Osteocyte (in vitro differentiated cells): ENCODE measurements at regions not wholly inside any gene's neighbourhood (a gene's known extent, or its start where the extent isn't known, plus 50 kb on each side); places are given as distances from the start of the nearest gene placed in this dataset.

Source experiments
- DNase-seq: peaks from one replicate; pipeline ENCODE4 v3.0.0; 2021; ENCODE audit warnings: mixed read lengths; ENCODE audit not compliant: unreplicated experiment; ENCODE audit errors: extremely low spot score
- H3K27ac Mint-ChIP-seq: one replicate; pipeline ENCODE4 v1.8.0; 2021; ENCODE audit warnings: mild to moderate bottlenecking, mixed read lengths; ENCODE audit not compliant: unreplicated experiment
- H3K27me3 Mint-ChIP-seq: one replicate; pipeline ENCODE4 v1.8.0; 2021; ENCODE audit warnings: mixed read lengths; ENCODE audit not compliant: unreplicated experiment
- H3K36me3 Mint-ChIP-seq: one replicate; pipeline ENCODE4 v1.8.0; 2021; ENCODE audit warnings: mixed read lengths; ENCODE audit not compliant: unreplicated experiment
- H3K4me1 Mint-ChIP-seq: one replicate; pipeline ENCODE4 v1.8.0; 2021; ENCODE audit warnings: mixed read lengths; ENCODE audit not compliant: unreplicated experiment
- H3K4me3 Mint-ChIP-seq: one replicate; pipeline ENCODE4 v1.8.0; 2021; ENCODE audit warnings: mild to moderate bottlenecking, moderate library complexity, mixed read lengths; ENCODE audit not compliant: unreplicated experiment
- H3K9me3 Mint-ChIP-seq: one replicate; pipeline ENCODE4 v1.8.0; 2021; ENCODE audit warnings: mixed read lengths; ENCODE audit not compliant: unreplicated experiment
- TF ChIP-seq, protein P1 (sequence below): fragments of 200-600 bp; sonication (generic); IDR thresholded peaks from 2 replicates; pipeline ENCODE4 v1.5.0; 2021; ENCODE audit warnings: antibody characterized with exemption, mild to moderate bottlenecking, moderate library complexity

DNA sequence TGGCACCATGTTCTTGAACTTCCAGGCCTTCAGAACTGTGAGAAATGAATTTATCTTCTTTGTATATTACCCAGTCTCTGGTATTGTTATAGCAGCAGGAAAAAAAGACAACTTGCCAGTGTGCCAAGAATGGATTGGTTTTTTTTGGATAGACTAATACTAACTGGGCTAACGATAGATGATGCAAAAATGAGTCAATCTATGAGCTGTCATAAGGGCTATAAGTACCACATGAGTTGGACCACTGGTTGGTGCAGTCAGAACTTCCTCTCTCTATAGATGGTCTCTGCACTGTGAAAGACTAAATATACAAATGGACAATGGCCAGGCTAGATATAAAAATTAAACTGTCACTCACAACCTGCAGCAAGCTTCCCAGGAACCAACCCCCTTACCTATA lies 87.6 kb upstream of the COL21A1 start:
- no peaks in the 10 kb centered on the region for H3K4me1 Mint-ChIP-seq
- DNase-seq = no peak

DNA sequence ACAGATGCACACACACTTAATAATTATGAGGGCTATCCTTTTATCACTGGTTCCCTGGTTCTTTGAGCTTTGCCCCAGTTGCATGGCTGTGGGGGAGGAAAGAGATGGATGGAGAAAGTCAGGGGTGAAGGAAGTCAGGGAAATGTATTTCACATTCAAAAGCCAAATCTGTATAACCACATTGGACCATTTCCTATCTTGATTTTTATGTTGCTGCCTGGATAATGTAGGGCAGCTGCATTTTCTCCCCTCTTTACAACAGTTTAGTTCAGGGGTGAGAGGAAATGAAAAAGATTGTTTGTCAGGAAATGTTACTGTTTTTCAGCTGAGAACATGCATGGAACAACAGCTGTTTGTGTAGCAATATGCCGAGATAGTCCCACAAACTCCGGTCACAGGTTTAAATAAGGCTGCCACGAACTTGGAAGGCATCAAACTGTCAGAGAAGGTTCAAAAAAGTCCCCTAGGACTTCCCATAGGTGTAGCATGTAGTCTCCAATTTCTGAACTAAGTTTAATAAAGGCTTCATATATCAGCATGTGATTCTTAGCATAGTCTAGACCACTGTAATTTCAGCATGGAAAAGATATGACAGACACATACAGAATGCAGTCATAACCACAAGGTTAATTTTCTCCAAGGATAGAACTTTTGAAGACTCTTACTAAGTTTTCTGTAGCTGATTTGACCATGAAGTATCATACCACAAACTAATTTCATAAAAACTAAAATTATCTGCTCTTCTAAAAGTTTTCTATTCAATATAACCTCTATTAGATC lies 82.1 kb upstream of the COL21A1 start:
- H3K36me3 Mint-ChIP-seq = no peaks in the 10 kb centered on the region
- H3K4me1 Mint-ChIP-seq = peaks cover 6% of the 10 kb centered on the region
- TF ChIP-seq, protein P1, sequence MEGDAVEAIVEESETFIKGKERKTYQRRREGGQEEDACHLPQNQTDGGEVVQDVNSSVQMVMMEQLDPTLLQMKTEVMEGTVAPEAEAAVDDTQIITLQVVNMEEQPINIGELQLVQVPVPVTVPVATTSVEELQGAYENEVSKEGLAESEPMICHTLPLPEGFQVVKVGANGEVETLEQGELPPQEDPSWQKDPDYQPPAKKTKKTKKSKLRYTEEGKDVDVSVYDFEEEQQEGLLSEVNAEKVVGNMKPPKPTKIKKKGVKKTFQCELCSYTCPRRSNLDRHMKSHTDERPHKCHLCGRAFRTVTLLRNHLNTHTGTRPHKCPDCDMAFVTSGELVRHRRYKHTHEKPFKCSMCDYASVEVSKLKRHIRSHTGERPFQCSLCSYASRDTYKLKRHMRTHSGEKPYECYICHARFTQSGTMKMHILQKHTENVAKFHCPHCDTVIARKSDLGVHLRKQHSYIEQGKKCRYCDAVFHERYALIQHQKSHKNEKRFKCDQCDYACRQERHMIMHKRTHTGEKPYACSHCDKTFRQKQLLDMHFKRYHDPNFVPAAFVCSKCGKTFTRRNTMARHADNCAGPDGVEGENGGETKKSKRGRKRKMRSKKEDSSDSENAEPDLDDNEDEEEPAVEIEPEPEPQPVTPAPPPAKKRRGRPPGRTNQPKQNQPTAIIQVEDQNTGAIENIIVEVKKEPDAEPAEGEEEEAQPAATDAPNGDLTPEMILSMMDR = no peak
- H3K27me3 Mint-ChIP-seq = no peaks in the 10 kb centered on the region
- H3K27ac Mint-ChIP-seq = peak overlapping the region; percentile 5
- no peak overlapping the region for H3K4me3 Mint-ChIP-seq
- no peaks in the 10 kb centered on the region for H3K9me3 Mint-ChIP-seq
- no peak for DNase-seq

More for the DNA sequence above, 87.6 kb upstream of the COL21A1 start:
- TF ChIP-seq, protein P1 = no peak
- no peak overlapping the region for H3K27ac Mint-ChIP-seq
- H3K36me3 Mint-ChIP-seq = no peaks in the 10 kb centered on the region
- H3K9me3 Mint-ChIP-seq = no peaks in the 10 kb centered on the region
- H3K27me3 Mint-ChIP-seq = no peaks in the 10 kb centered on the region
- no peak overlapping the region for H3K4me3 Mint-ChIP-seq

DNA sequence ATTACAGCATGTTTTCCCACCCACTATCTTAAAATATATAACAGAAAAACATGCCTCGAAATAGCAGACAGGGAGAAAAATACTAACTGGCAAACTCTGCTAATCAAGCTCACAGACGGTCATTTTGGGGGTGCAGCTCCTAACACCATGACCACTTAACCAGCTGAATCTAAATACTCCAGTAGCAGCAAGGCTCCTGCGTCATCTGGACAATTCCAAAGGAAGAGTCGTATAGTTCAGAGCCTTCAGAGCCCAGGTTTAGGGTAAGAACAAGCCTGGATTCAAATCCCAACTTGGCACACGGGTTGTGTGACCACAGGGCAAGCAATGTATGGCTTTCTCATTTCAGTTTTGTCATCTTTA lies 81.3 kb upstream of the COL21A1 start:
- Mint-ChIP-seq H3K4me3 (no peak overlapping the region), H3K36me3 (no peaks in the 10 kb centered on the region), H3K27me3 (no peaks in the 10 kb centered on the region), H3K9me3 (no peaks in the 10 kb centered on the region), H3K4me1 (peaks cover 6% of the 10 kb centered on the region), H3K27ac (no peak overlapping the region)
- no peak for DNase-seq
- TF ChIP-seq, protein P1 = no peak

DNA sequence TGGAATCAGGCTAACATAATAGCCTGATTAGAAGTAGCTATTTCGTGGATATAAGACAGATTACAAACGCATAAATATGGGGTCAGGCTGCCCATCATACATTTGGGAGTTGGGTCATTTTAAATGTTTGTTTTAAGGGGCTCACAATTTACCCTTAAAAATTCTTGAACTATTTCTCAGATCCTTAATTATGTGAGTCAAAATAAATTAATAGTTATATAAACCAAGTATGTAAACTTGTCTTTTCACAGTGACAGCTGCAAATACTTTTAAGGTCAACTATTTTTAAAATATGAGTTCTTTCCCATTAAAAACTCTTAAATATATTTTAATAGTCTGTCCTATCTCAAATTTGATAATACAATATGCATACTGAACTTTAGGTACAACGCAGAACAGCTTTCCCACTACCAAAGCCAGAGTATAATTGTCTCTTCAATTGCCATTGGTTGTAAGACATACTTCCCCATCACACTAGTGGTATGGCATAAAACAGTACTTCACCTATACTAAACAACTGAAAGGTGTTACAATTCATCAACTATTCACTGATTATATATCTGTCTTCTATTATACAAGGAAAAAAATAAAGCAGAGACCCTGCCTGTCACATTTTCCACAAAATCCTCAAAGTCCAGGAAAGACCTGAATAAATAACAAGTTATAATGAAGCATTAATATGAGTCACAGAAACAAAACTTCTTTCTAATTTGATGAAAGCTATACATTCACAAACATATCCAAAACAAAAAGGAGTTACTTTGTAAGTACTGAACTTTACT lies 80.8 kb upstream of the COL21A1 start:
- Mint-ChIP-seq H3K9me3 (no peaks in the 10 kb centered on the region), H3K36me3 (no peaks in the 10 kb centered on the region), H3K27ac (no peak overlapping the region), H3K4me1 (peaks cover 6% of the 10 kb centered on the region), H3K4me3 (no peak overlapping the region), H3K27me3 (no peaks in the 10 kb centered on the region)
- TF ChIP-seq, protein P1 = no peak
- no peak for DNase-seq

DNA sequence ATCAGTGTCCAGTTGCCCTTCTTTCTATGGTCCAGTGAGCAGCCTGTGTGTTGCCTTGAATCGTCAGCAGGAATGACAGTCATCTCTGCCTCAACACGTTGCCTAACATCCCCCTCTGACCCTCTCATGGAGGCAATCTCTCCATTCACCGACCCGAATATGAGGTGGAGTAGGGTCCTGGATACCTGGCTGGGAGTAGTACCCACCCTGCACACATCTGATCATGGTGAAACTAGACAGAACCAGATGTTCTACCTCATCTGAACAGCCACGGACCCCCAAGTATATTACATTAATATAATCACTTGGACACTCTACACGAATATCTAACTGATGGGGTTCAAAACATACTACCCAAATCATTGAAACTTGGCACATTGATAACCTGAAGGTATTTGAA lies 77.0 kb upstream of the COL21A1 start:
- TF ChIP-seq, protein P1 = no peak
- Mint-ChIP-seq H3K4me3 (no peak overlapping the region), H3K27me3 (peaks cover 2% of the 10 kb centered on the region), H3K9me3 (no peaks in the 10 kb centered on the region), H3K36me3 (no peaks in the 10 kb centered on the region), H3K4me1 (peaks cover 3% of the 10 kb centered on the region), H3K27ac (no peak overlapping the region)
- DNase-seq = no peak
